ENCODE measurements at regions not wholly inside any gene's neighbourhood (a gene's known extent, or its start where the extent isn't known, plus 50 kb on each side); places are given as distances from the start of the nearest gene placed in this dataset.

DNA sequence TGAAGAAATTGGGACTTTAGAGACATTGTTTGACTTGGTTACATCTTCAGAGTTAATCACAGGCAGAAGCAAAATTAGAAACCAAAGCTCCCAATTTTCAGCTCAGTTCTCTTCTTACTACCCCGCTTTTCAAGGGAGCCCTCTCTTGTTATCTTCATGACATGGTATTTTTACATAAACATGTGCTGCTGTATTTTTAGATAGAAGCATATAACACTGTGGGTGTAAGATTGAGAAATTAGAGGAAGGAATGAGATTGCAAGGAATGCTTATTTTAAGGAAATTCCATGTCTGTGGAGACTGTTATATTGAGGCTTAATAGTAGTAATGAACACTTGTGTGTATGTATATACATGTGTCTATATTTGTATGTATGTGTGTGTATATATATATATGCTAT is 401.6 kb downstream of the TMEM232 start:
- no peak for TF ChIP-seq POLR2A (IDR thresholded peaks at IDR 0.05; ENCODE audit: low read depth, low read length)
- TF ChIP-seq, protein P1, sequence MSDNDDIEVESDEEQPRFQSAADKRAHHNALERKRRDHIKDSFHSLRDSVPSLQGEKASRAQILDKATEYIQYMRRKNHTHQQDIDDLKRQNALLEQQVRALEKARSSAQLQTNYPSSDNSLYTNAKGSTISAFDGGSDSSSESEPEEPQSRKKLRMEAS (IDR thresholded peaks at IDR 0.05; ENCODE audit: low read depth, low read length) = no peak
- TF ChIP-seq JUND (IDR thresholded peaks at IDR 0.05; ENCODE audit: low read depth, low read length) = no peak
- TF ChIP-seq, protein P2, sequence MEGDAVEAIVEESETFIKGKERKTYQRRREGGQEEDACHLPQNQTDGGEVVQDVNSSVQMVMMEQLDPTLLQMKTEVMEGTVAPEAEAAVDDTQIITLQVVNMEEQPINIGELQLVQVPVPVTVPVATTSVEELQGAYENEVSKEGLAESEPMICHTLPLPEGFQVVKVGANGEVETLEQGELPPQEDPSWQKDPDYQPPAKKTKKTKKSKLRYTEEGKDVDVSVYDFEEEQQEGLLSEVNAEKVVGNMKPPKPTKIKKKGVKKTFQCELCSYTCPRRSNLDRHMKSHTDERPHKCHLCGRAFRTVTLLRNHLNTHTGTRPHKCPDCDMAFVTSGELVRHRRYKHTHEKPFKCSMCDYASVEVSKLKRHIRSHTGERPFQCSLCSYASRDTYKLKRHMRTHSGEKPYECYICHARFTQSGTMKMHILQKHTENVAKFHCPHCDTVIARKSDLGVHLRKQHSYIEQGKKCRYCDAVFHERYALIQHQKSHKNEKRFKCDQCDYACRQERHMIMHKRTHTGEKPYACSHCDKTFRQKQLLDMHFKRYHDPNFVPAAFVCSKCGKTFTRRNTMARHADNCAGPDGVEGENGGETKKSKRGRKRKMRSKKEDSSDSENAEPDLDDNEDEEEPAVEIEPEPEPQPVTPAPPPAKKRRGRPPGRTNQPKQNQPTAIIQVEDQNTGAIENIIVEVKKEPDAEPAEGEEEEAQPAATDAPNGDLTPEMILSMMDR (IDR thresholded peaks at IDR 0.05 in 2 of 3, conservative IDR thresholded peaks at IDR 0.05 in 1 of 3; ENCODE audit: control insufficient read depth in 2 of 3, extremely low read depth in 1 of 3, insufficient read depth in 1 of 3, low read depth in 3 of 3, low read length in 3 of 3) = no peak
- TF ChIP-seq, protein P3, sequence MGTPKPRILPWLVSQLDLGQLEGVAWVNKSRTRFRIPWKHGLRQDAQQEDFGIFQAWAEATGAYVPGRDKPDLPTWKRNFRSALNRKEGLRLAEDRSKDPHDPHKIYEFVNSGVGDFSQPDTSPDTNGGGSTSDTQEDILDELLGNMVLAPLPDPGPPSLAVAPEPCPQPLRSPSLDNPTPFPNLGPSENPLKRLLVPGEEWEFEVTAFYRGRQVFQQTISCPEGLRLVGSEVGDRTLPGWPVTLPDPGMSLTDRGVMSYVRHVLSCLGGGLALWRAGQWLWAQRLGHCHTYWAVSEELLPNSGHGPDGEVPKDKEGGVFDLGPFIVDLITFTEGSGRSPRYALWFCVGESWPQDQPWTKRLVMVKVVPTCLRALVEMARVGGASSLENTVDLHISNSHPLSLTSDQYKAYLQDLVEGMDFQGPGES (IDR thresholded peaks at IDR 0.05) = no peak
- TF ChIP-seq, protein P4, sequence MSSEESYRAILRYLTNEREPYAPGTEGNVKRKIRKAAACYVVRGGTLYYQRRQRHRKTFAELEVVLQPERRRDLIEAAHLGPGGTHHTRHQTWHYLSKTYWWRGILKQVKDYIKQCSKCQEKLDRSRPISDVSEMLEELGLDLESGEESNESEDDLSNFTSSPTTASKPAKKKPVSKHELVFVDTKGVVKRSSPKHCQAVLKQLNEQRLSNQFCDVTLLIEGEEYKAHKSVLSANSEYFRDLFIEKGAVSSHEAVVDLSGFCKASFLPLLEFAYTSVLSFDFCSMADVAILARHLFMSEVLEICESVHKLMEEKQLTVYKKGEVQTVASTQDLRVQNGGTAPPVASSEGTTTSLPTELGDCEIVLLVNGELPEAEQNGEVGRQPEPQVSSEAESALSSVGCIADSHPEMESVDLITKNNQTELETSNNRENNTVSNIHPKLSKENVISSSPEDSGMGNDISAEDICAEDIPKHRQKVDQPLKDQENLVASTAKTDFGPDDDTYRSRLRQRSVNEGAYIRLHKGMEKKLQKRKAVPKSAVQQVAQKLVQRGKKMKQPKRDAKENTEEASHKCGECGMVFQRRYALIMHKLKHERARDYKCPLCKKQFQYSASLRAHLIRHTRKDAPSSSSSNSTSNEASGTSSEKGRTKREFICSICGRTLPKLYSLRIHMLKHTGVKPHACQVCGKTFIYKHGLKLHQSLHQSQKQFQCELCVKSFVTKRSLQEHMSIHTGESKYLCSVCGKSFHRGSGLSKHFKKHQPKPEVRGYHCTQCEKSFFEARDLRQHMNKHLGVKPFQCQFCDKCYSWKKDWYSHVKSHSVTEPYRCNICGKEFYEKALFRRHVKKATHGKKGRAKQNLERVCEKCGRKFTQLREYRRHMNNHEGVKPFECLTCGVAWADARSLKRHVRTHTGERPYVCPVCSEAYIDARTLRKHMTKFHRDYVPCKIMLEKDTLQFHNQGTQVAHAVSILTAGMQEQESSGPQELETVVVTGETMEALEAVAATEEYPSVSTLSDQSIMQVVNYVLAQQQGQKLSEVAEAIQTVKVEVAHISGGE (CRISPR knock-in tag; IDR thresholded peaks at IDR 0.05) = no peak

Measured in GM12878 (cell line).